Sciatic nerve (tissue), 2 donors: ENCODE measurements at regions not wholly inside any gene's neighbourhood (a gene's known extent, or its start where the extent isn't known, plus 50 kb on each side); places are given as distances from the start of the nearest gene placed in this dataset.
"Not testable (repeated sequence)": the region's sequence is repeated elsewhere in the genome, so short reads cannot be mapped to it uniquely, and the experiment has no call there.

Experiments
- ATAC-seq: fragments of 200-7000 bp; cut with Tn5 transposase; one replicate; pipeline ENCODE4 v1.9.1; 2020; ENCODE audit warnings: mild to moderate bottlenecking, moderate library complexity
- DNase-seq: peaks from one replicate; pipeline ENCODE4 v3.0.0-alpha.2; 2020; ENCODE audit warnings: low spot score
- intact Hi-C: fragments of 100-400 bp; cut with DNase I; formaldehyde crosslinking; loops from one replicate; pipeline ENCODE4 v1.14.2; 2022
- donor health status: DM: no; HTN: no; CAD: no.
- donor health status: DM: no; HTN: no; CAD: no.

DNA sequence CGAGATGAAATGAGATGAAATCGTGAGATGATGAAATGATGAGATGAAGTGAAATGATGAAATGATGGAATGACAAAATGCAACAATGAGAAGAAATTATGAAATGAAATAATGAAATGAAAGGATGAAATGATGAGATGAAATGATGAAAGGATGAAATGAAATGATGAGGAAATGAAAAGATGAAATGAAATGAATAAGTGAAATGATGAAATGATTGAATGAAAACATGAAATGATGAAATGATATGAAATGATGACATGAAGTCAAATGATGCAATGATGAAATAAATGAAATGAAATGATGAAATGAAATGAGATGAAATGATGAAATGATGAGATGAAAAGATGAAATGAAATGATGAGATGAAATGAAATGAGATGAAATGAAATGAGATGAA is 467.7 kb downstream of the FAM72C start:
- ATAC-seq, DNase-seq, intact Hi-C loops: not testable (repeated sequence)

DNA sequence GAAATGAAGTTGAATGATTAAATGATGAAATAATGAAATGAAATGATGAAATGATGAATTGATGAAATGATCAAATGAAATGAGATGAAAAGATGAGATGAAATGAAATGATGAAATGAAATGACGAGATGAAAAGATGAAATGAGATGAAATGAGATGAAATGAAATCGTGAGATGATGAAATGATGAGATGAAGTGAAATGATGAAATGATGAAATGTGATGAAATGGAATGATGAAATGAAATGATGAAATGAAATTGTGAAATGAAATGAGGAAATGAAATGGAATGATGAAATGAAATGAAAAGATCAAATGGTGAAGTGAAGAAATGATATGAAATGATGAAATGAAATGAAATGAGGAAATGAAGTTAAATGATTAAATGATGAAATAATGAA is 468.7 kb downstream of the FAM72C start:
- DNase-seq, intact Hi-C loops, ATAC-seq: not testable (repeated sequence)

DNA sequence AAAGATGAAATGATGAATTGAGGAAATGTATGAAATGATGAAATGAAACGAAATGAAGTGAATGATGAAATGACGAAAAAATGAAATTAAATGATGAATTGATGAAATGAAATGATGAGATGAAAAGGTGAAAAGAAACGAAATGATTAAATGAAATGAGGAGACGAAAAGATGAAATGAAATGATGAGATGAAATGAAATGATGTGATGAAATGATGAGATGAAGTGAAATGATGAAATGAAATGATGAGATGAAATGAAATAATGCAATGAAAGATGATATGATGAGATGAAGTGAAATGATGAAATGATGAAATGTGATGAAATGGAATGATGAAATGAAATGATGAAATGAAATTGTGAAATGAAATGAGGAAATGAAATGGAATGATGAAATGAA is 469.7 kb downstream of the FAM72C start:
- ATAC-seq, intact Hi-C loops: not testable (repeated sequence)

DNA sequence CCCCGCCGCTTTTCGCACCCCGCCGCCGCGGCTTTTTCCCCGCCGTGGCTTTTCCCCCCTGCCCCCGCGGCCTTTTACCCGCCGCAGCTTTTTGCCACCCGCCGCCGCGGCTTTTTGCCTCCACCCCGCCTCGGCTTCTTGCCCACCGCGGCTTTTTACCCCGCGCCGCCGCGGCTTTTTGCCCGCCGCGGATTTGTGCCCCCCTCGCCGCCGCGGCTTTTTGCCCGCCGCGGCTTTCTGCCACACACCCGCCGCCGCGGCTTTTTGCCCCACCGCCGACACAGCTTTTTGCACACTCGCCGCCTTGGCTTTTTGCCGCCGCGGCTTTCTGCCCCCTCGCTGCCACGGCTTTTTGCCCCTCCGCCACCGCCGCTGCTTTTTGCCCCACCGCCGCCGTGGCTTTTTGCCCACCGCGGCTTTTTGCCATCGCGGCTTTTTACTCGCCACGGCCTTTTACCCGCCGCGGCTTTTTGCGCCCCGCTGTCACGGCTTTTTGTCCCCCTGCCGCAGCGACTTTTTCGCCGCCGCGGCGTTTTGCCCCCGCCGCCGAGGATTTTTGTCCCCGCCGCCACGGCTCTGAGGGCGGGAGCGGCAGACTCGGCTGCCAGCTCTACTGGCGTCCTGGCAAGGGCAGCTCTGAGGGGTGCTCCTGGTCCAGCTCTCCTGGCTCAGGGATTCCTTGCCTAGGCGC is 473.6 kb downstream of the FAM72C start:
- peak; percentile 34 for DNase-seq
- intact Hi-C loops, ATAC-seq: not testable (repeated sequence)

More for the DNA sequence above, 469.7 kb downstream of the FAM72C start:
- not testable (repeated sequence) for DNase-seq

DNA sequence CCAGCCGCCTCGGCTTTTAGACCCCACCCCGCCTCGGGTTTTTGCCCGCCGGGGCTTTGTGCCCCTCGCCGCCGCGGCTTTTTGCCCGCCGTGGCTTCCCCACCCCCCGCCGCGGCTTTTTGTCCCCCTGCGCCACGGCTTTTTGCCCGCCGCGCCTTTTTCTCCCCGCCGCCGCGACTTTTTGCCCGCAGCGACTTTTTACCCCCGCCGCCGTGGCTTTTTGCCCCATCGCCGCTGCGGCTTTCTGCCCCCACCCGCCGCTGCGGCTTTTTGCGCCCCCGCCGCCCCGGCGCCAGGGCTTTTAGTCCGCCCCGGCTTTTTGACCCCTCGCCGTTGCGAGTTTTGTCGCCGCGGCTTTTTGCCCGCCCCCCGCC is 474.4 kb downstream of the FAM72C start:
- intact Hi-C loops, result no loop called here

DNA sequence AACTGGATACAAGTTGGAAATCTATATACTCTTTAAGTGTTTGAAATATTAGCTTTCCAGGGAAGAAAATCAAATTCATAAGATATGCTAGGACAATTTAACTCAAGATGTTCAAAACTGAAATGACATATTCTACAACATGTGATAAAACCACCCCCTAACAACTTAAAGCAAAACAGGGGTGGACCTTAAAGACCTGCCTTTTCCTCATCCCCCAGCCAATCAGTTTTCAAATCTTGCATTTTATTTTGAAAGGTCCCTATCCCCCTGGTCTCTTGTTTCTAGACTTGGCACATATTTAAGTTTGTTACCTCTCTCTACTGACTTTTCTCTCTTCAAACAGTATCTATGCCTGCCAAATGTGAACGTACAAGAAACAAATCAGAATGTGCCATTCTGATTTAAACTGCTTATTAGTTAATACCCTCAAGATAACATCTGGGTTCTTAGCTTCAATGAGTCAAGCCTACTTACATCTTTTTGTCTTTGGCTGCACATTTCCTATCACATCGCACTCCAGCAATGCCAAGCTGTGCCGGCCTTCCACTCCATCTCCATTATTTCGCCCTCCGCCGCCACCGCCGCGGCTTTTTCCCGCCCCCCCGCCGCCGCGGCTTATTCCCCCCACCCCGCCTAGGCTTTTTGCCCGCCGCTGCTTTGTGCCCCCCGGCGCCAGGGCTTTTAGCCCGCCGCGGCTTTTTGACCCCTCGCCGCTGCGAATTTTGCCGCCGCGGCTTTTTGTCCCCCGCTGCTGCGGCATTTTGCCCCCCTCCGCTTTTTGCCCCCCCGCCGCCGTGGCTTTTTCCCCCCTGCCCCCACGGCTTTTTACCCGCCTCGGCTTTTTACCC is 475.0 kb downstream of the FAM72C start:
- ATAC-seq, DNase-seq, intact Hi-C loops: not testable (repeated sequence)

More for the DNA sequence above, 474.4 kb downstream of the FAM72C start:
- no peak for ATAC-seq
- peak; percentile 17 for DNase-seq
